H1 (cell line): ENCODE measurements at regions not wholly inside any gene's neighbourhood (a gene's known extent, or its start where the extent isn't known, plus 50 kb on each side); places are given as distances from the start of the nearest gene placed in this dataset.

Source experiments
- CTCF ChIA-PET: fragments of 300-600 bp; sonication (Branson Sonifier 250); formaldehyde crosslinking; loops from one replicate; lab custom pipeline; 2021; ENCODE audit not compliant: partially characterized antibody; lab: Charles Lee
- POLR2A ChIA-PET: fragments of 300-600 bp; sonication (Branson Sonifier 250); formaldehyde crosslinking; loops from one replicate; lab custom pipeline; 2021; ENCODE audit warnings: inconsistent platforms; ENCODE audit not compliant: partially characterized antibody; lab: Charles Lee
- DNase-seq, 2 experiments: peaks; one replicate each; pipeline versions ENCODE4 v3.0.0 to v3.0.0-alpha.2; 2010 to 2022; ENCODE audit warnings: low spot score in 2 of 2, low read depth in 1 of 2, mixed read lengths in 1 of 2
- FAIRE-seq: peaks from 2 replicates; lab custom pipeline; 2011; peaks lifted over from hg19 to GRCh38; lab: Jason Lieb, UNC
- H2AFZ ChIP-seq: 2 replicates; pipeline ENCODE4 v1.8.1; 2012; ENCODE audit warnings: low read length, inconsistent platforms
- H2AK5ac ChIP-seq: 2 replicates; pipeline ENCODE4 v1.6.1; 2013; ENCODE audit warnings: low read depth, low read length
- H2BK120ac ChIP-seq: replicated peaks from 2 replicates; pipeline ENCODE3; 2013; ENCODE audit warnings: low read depth, low read length, inconsistent platforms
- H2BK12ac ChIP-seq: 2 replicates; pipeline ENCODE4 v1.6.1; 2013; ENCODE audit warnings: low read depth, low read length
- H2BK15ac ChIP-seq: 2 replicates; pipeline ENCODE4 v1.6.1; 2013; ENCODE audit warnings: low read length
- H2BK20ac ChIP-seq: 2 replicates; pipeline ENCODE4 v1.6.1; 2013; ENCODE audit warnings: low read length
- H2BK5ac ChIP-seq: 2 replicates; pipeline ENCODE4 v1.6.1; 2013; ENCODE audit warnings: low read depth, low read length
- H3K14ac ChIP-seq: 2 replicates; pipeline ENCODE4 v1.6.1; 2013; ENCODE audit warnings: inconsistent platforms; ENCODE audit not compliant: insufficient read length
- H3K18ac ChIP-seq: 2 replicates; pipeline ENCODE4 v1.6.1; 2013; ENCODE audit warnings: low read length; ENCODE audit errors: extremely low read depth
- H3K23ac ChIP-seq: 2 replicates; pipeline ENCODE4 v1.6.1; 2013; ENCODE audit warnings: inconsistent platforms; ENCODE audit not compliant: insufficient read length
- H3K23me2 ChIP-seq: 2 replicates; pipeline ENCODE4 v1.6.1; 2013; ENCODE audit warnings: low read depth, low read length
- H3K27ac ChIP-seq: 2 replicates; pipeline ENCODE4 v1.6.1; 2011; ENCODE audit warnings: low read depth, low read length, inconsistent platforms
- H3K27me3 ChIP-seq, 4 experiments: replicated peaks in 1 of 4; 1 replicate in 1 of 4; 2 replicates in 3 of 4; pipeline versions ENCODE4 v1.6.1 to v1.8.1; 2011 to 2013; ENCODE audit warnings: low read length in 3 of 4, mild to moderate bottlenecking in 3 of 4, inconsistent platforms in 2 of 4, mixed read lengths in 2 of 4, moderate library complexity in 1 of 4; ENCODE audit not compliant: control insufficient read depth in 3 of 4, insufficient read depth in 3 of 4; ENCODE audit errors: extremely low read depth in 1 of 4
- H3K36me3 ChIP-seq, 4 experiments: 2 replicates each; pipeline versions ENCODE4 v1.6.1 to v1.8.1; 2011 to 2013; ENCODE audit warnings: mild to moderate bottlenecking in 4 of 4, low read length in 3 of 4, moderate library complexity in 2 of 4, control low read depth in 1 of 4, inconsistent platforms in 1 of 4; ENCODE audit not compliant: insufficient read depth in 4 of 4, control insufficient read depth in 2 of 4
- H3K4ac ChIP-seq: replicated peaks from 2 replicates; pipeline ENCODE3; 2013; ENCODE audit warnings: low read length, low read depth, mixed read lengths, inconsistent platforms; ENCODE audit not compliant: insufficient read length
- H3K4me1 ChIP-seq, 4 experiments: replicated peaks in 1 of 4; 1 replicate in 1 of 4; 2 replicates in 3 of 4; pipeline versions ENCODE4 v1.6.1 to v1.8.1; 2011 to 2013; ENCODE audit warnings: low read length in 3 of 4, inconsistent platforms in 2 of 4, mixed read lengths in 1 of 4; ENCODE audit not compliant: insufficient read depth in 4 of 4, control insufficient read depth in 3 of 4
- H3K4me2 ChIP-seq, 2 experiments: 2 replicates each; pipeline versions ENCODE4 v1.6.1 to v1.8.1; 2011 to 2013; ENCODE audit warnings: low read depth in 2 of 2, low read length in 2 of 2, control low read depth in 1 of 2, inconsistent platforms in 1 of 2, mild to moderate bottlenecking in 1 of 2; ENCODE audit not compliant: insufficient read depth in 1 of 2
- H3K4me3 ChIP-seq, 4 experiments: fragments of 200-600, 300-600 bp in 1 of 4; sonication (generic), shearing (Covaris generic), sonication (Bioruptor Twin) in 1 of 4; 2 replicates each; pipeline versions ENCODE4 v1.5.1 to v1.8.1; 2011 to 2016; ENCODE audit warnings: low read length in 4 of 4, low read depth in 3 of 4, control low read depth in 2 of 4, inconsistent platforms in 2 of 4, mild to moderate bottlenecking in 2 of 4, mixed read lengths in 1 of 4, moderate library complexity in 1 of 4; ENCODE audit not compliant: insufficient read depth in 2 of 4; ENCODE audit errors: extremely low read depth in 1 of 4
- H3K56ac ChIP-seq: replicated peaks from 2 replicates; pipeline ENCODE3; 2013; ENCODE audit warnings: low read depth, mild to moderate bottlenecking, mixed read lengths, low read length, inconsistent platforms; ENCODE audit not compliant: insufficient read length
- H3K79me1 ChIP-seq: 2 replicates; pipeline ENCODE4 v1.6.1; 2013; ENCODE audit warnings: low read depth, low read length, control low read depth
- H3K79me2 ChIP-seq, 2 experiments: 2 replicates each; pipeline versions ENCODE4 v1.6.1 to v1.8.1; 2012 to 2013; ENCODE audit warnings: low read length in 2 of 2, mild to moderate bottlenecking in 2 of 2, inconsistent platforms in 1 of 2; ENCODE audit not compliant: insufficient read depth in 2 of 2, control insufficient read depth in 1 of 2
- H3K9ac ChIP-seq, 4 experiments: replicated peaks in 1 of 4; 1 replicate in 1 of 4; 2 replicates in 3 of 4; pipeline versions ENCODE4 v1.6.1 to v1.8.1; 2011 to 2013; ENCODE audit warnings: low read depth in 3 of 4, low read length in 3 of 4, control low read depth in 2 of 4, mild to moderate bottlenecking in 2 of 4, moderate library complexity in 2 of 4, inconsistent platforms in 1 of 4; ENCODE audit errors: extremely low read depth in 1 of 4
- H3K9me3 ChIP-seq, 2 experiments: 2 replicates each; pipeline versions ENCODE4 v1.6.1 to v1.8.1; 2012 to 2013; ENCODE audit warnings: mild to moderate bottlenecking in 2 of 2, moderate library complexity in 2 of 2, control low read depth in 1 of 2, inconsistent platforms in 1 of 2, low read depth in 1 of 2, low read length in 1 of 2, mixed read lengths in 1 of 2; ENCODE audit not compliant: insufficient read depth in 2 of 2
- H4K20me1 ChIP-seq, 2 experiments: replicated peaks in 1 of 2; 2 replicates each; pipeline versions ENCODE3 to v1.8.1; 2011 to 2013; ENCODE audit warnings: inconsistent platforms in 2 of 2, low read length in 2 of 2, mild to moderate bottlenecking in 1 of 2; ENCODE audit not compliant: insufficient read depth in 2 of 2, control insufficient read depth in 1 of 2
- H4K5ac ChIP-seq: 2 replicates; pipeline ENCODE4 v1.6.1; 2013; ENCODE audit warnings: low read length, low read depth, mixed read lengths, inconsistent platforms; ENCODE audit not compliant: insufficient read length
- H4K8ac ChIP-seq: 2 replicates; pipeline ENCODE4 v1.8.0; 2013; ENCODE audit warnings: mild to moderate bottlenecking, moderate library complexity, low read length, inconsistent platforms; ENCODE audit not compliant: insufficient read depth; ENCODE audit errors: extremely low read depth
- H4K91ac ChIP-seq: replicated peaks from 2 replicates; pipeline ENCODE3; 2013; ENCODE audit warnings: low read length, mixed read lengths, inconsistent platforms; ENCODE audit not compliant: insufficient read length
- ASH2L ChIP-seq: fragments of 200-600, 300-600 bp; sonication (generic); IDR thresholded peaks from one replicate; pipeline ENCODE4 v1.7.1; 2017; ENCODE audit warnings: low read length
- GTF2F1 ChIP-seq: IDR thresholded peaks from 2 replicates; pipeline ENCODE4 v1.6.1; 2012; ENCODE audit warnings: low read depth, low read length, improper control_type of control experiment, borderline replicate concordance
- JUN ChIP-seq: IDR thresholded peaks from 2 replicates; pipeline ENCODE4 v1.6.1; 2011; ENCODE audit warnings: low read depth, mild to moderate bottlenecking, improper control_type of control experiment, low read length
- RFX5 ChIP-seq: IDR thresholded peaks from 2 replicates; pipeline ENCODE4 v1.6.1; 2011; ENCODE audit warnings: low read depth, low read length, improper control_type of control experiment, borderline replicate concordance
- RXRA ChIP-seq: IDR thresholded peaks from 2 replicates; pipeline ENCODE4 v1.6.1; 2011; ENCODE audit warnings: low read depth, mild to moderate bottlenecking, low read length, moderate library complexity; ENCODE audit not compliant: insufficient read depth
- SAP30 ChIP-seq: fragments of 300-600 bp; sonication (generic); IDR thresholded peaks from 2 replicates; pipeline ENCODE4 v1.7.1; 2012; ENCODE audit warnings: low read length, moderate library complexity, mild to moderate bottlenecking, inconsistent platforms; ENCODE audit not compliant: insufficient read depth, insufficient replicate concordance
- YY1 ChIP-seq: IDR thresholded peaks from 2 replicates; pipeline ENCODE4 v1.6.1; 2011; ENCODE audit warnings: low read depth, mild to moderate bottlenecking, low read length
- WGBS, 2 experiments: shearing (Covaris generic) in 1 of 2; methylation state at CpG; one replicate each; pipeline versions ENCODE4 v1.1.6 to v1.1.7; 2013 to 2015; ENCODE audit warnings: low lambda C conversion rate in 2 of 2, mixed read lengths in 2 of 2, inconsistent platforms in 1 of 2, low coverage in 1 of 2, missing lambda C conversion rate in 1 of 2; ENCODE audit not compliant: insufficient replicate concordance in 2 of 2, insufficient coverage in 1 of 2, insufficient read length in 1 of 2; ENCODE audit errors: extremely low coverage in 1 of 2, missing lambda C conversion rate in 1 of 2; 5-methylcytosine and 5-hydroxymethylcytosine counted together
- TF ChIP-seq, protein P1 (sequence below): IDR thresholded peaks from 2 replicates; pipeline ENCODE4 v1.6.1; 2011; ENCODE audit warnings: low read length, improper control_type of control experiment
- TF ChIP-seq, protein P2 (sequence below): IDR thresholded peaks from 2 replicates; pipeline ENCODE4 v1.6.1; 2011; ENCODE audit warnings: low read depth, mild to moderate bottlenecking, low read length; ENCODE audit not compliant: insufficient read depth

DNA sequence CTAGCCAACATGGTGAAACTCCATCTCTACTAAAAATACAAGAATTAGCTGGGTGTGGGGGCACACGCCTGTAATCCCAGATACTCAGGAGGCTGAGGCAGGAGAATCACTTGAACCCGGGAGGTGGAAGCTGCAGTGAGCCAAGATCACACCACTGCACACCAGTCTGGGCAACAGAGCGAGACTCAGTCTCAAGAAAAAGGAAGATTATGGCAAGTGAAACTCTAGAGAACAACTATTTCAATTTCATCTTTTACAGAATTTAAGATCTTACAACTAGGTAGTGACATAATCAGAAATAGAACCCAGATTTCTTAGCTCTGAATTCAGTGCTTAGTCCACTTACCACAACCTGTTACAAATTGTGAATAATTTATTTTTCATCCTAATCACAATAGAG, 108.8 kb upstream of the MAP3K1 start:
- H3K4me1 ChIP-seq: peaks cover 0 to 5% (median under 1%) of the 10 kb centered on the region in 4 experiments; a peak in 2 of 7 replicates
- no peak overlapping the region for H3K4ac ChIP-seq
- no peak overlapping the region for H3K4me2 ChIP-seq
- H2BK20ac ChIP-seq: no peak overlapping the region
- no peaks in the 10 kb centered on the region for H3K79me1 ChIP-seq
- H2BK120ac ChIP-seq: no peak overlapping the region
- no peak overlapping the region for H3K9ac ChIP-seq
- H4K8ac ChIP-seq: no peak overlapping the region
- H2BK5ac ChIP-seq: no peak overlapping the region
- WGBS, 2 experiments: 96% methylated on average over 3 of the region's 3 CpGs; no CpG with 5 or more reads in 1 of the 2 experiments
- no peak overlapping the region for H3K23ac ChIP-seq
- H3K23me2 ChIP-seq: no peaks in the 10 kb centered on the region
- H2AFZ ChIP-seq: no peak overlapping the region
- no peak overlapping the region for H2AK5ac ChIP-seq
- H3K27ac ChIP-seq: no peak overlapping the region
- H3K27me3 ChIP-seq: no peaks in the 10 kb centered on the region
- H3K56ac ChIP-seq: no peak overlapping the region
- no peak overlapping the region for H4K5ac ChIP-seq
- H4K91ac ChIP-seq: no peak overlapping the region
- no peak overlapping the region for H3K14ac ChIP-seq
- no peak overlapping the region for H3K18ac ChIP-seq
- no peaks in the 10 kb centered on the region for H3K36me3 ChIP-seq
- no peak overlapping the region for H2BK12ac ChIP-seq
- no peaks in the 10 kb centered on the region for H4K20me1 ChIP-seq
- TF ChIP-seq ASH2L (no peak), YY1 (no peak), GTF2F1 (no peak), SAP30 (no peak), RXRA (no peak), JUN (no peak), RFX5 (no peak)
- TF ChIP-seq, protein P1, sequence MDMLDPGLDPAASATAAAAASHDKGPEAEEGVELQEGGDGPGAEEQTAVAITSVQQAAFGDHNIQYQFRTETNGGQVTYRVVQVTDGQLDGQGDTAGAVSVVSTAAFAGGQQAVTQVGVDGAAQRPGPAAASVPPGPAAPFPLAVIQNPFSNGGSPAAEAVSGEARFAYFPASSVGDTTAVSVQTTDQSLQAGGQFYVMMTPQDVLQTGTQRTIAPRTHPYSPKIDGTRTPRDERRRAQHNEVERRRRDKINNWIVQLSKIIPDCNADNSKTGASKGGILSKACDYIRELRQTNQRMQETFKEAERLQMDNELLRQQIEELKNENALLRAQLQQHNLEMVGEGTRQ: no peak
- TF ChIP-seq, protein P2, sequence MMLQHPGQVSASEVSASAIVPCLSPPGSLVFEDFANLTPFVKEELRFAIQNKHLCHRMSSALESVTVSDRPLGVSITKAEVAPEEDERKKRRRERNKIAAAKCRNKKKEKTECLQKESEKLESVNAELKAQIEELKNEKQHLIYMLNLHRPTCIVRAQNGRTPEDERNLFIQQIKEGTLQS: no peak
- no peaks in the 10 kb centered on the region for H3K79me2 ChIP-seq
- no peak overlapping the region for H2BK15ac ChIP-seq
- DNase-seq (no peak), FAIRE-seq (no peak)
- H3K9me3 ChIP-seq: no peaks in the 10 kb centered on the region
- CTCF ChIA-PET: interaction anchor here (0.7 kb wide), 1 partner anchor 209 kb away, joined by 3 read pairs; no protein-coding TSS in a partner anchor
- no peak overlapping the region for H3K4me3 ChIP-seq
- POLR2A ChIA-PET: no interaction called here
